SK-N-DZ (cell line): ENCODE measurements at regions not wholly inside any gene's neighbourhood (a gene's known extent, or its start where the extent isn't known, plus 50 kb on each side); places are given as distances from the start of the nearest gene placed in this dataset.

Experiments used
- DNase-seq: peaks from one replicate; pipeline ENCODE4 v3.0.0-alpha.2; 2015; ENCODE audit warnings: low spot score

GRCh38 chr22:49097171-49097925 lies 730.3 kb downstream of the BRD1 start:
- DNase-seq: no peak

DNA sequence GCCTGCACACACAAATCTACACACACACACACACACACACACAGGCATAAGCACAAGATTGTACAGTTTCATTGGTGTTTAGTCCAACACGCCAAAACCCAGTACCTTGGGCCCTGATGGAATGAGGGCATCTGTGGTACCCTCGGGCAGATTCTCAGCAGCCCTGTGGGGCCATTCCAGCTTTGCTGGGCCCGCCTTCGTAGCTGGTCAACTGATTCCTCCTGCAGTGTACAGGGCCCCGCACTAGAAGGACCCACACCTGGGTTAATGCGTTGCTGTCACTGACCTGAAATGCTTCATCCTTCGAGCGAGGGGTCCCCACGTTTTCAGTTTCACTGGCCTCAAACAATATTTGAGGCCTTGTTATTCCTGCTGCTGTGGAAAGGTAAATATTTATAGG lies 731.2 kb downstream of the BRD1 start:
- no peak for DNase-seq

DNA sequence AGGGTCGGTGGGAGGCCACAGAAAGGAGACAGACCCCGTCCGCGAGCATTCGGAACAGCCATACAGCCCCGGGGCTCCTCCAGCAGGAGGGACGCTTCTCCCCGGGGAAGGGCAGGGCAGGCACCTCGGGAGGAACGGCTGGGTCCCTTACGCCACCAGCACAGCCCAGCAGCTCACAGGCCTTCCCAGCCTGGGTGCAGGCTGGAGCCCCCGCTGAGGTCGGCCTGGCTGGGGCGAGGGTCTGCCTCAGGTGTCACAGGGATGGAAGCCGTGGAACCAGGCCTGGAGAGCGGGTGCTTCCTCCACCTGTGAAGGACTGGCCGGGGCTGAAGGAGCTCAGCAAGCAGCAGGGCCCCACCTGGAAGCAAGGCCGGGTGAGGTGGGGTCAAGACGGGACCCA lies 732.3 kb downstream of the BRD1 start:
- DNase-seq: no peak

DNA sequence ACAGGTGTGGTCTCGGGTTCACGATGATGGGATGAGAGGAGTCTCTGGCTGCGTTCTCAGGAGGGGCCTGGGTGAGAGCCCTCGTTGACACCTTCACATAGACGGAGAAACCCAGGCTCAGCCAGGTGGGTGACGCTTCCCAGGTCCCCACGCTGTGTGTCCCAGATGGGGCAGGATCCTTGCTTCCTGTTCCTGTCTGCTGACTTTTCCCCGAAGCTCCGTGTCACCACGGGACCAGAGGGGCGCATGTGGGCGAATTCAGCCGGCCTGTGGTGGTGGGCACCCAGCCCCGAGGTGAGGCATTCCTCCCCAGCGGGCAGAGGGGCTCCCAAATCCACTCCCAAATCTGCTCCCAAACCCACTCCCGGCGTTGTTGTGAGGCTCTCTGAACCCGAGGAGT lies 732.8 kb downstream of the BRD1 start:
- no peak for DNase-seq

GRCh38 chr22:49094151-49094550 lies 733.5 kb downstream of the BRD1 start:
- DNase-seq: no peak

GRCh38 chr22:49093192-49093880 lies 734.3 kb downstream of the BRD1 start:
- peak; percentile 30 for DNase-seq

- DNase-seq: no peak
Measured at GRCh38 chr22:49092716-49093115, 735.0 kb downstream of the BRD1 start.

DNA sequence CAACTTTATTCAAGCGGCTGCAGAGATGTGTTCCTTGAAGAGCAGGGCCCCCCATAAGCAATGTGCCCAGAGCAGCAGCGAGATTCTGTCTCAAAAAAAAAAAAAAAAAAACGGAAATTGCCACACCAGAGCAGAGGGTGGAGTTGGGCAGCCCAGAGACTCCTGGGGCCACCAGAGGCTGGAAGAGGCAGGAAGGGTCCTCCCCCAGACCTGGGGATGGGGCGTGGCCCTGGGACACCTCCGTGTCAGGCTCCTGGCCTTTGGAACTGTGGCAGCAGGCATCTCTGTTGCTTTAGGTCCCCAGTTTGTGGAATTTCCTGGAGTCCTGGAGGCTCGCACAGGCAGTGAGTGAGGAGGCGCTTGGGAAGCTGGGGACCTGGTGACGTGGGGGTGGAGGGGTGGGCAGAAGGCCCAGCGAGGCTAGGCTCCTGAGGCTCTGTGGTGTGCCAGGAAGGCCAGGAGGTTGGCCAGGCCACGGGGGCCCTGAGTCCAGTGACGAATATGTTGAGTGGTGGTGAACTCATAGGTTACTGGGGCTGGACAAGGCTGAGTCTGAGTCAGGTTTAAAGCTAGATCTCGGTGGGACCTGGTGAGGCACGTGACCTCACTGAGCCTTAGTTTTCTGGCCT lies 735.6 kb downstream of the BRD1 start:
- DNase-seq: no peak

GRCh38 chr22:49091451-49091850 lies 736.2 kb downstream of the BRD1 start:
- DNase-seq: no peak

DNA sequence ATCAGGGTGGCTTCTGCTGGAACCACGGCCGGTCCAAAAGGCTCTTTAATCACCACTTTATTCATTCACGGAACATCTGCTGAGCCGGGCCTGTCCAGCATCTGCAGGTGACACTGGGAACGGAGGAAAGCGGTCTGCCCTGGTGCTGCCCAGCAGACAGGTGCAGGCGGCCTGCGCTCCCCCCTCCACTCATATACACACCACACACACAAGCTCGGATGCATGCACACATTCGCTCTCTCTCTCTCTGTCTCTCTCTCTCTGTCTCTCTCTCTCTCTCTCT lies 736.9 kb downstream of the BRD1 start:
- DNase-seq: no peak

- DNase-seq: no peak
Measured at GRCh38 chr22:49090061-49090852, 737.4 kb downstream of the BRD1 start.

- DNase-seq: no peak
Measured at GRCh38 chr22:49088801-49089791, 738.6 kb downstream of the BRD1 start.

DNA sequence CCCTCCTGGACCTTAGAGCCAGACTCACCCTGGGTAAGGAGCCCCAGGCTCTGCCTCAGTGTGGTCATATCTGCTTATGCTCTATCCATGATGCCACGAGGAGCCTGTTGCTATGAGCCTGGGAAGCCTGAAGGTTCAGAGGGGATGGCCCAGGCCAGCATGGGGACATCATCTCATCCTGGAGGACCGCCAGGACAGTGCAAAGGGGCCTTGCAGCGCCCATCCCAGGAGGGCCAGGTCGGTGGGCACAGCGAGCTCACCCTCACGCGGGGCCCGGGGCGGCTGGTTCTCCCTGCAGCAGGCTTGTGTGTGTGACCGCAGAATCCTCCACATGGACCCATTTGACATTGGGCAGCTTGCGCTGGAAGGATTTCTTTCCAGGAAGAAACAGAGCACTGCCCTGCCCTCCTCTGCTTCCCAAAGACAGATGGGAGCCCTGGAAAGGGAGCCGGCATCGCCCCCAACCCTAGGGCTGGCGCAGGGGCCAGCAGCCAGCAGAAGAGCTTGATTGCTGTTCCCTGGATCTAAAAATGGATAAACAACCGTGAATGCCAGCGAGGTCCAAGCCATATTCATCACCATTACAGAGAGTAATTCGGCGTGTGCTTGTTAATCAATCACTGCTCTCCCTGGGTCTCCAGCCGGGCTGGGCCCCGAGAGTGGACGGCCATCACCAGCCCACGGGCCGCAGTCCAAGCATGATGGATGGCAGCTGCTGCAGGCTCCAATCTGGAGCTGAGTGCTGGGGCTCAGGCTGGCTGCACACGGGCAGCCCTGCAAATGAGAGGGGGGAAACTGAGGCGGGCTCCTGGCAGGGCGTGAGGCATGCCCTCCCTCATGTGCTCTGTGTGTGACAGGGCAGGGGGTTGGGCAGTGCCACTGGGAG lies 739.7 kb downstream of the BRD1 start:
- DNase-seq: no peak

DNA sequence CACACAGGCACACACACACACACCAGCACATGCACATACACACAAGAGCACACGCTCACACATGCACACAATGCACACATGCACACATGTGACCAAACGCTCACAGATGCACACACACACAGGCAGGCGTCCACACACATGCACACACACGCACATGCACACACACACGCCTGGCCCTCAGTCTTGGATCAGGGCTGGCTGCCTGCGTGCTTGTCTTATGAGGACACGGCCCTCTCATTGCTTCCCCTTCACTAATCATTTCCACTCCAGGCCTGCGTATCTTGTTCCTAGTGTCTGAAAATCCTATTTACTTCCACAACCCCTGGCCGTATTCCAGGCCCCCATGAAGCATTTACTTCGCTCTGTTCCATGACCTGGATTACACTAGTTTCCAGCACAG lies 740.5 kb downstream of the BRD1 start:
- DNase-seq: peak; percentile 69

- no peak for DNase-seq
Measured at GRCh38 chr22:49086606-49087157, 741.0 kb downstream of the BRD1 start.

DNA sequence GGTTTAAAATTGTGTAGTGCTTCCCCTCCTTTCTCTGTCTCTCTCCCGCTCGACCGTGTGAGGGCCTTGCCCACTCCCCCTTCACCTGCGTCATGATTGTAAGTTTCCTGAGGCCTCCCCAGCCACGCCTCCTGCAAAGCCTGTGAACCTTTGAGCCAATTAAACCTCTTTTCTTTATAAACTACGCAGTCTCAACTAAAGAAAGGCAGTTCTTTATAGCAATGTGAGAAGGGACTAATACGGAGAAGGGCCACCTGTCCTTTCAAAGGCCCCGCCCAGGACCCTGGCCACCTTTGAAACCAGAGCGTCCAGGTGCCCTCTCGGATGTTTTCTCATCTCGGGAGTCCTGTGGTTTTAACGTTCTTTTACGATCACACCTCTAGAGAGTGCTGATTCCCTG lies 741.5 kb downstream of the BRD1 start:
- DNase-seq: no peak

DNA sequence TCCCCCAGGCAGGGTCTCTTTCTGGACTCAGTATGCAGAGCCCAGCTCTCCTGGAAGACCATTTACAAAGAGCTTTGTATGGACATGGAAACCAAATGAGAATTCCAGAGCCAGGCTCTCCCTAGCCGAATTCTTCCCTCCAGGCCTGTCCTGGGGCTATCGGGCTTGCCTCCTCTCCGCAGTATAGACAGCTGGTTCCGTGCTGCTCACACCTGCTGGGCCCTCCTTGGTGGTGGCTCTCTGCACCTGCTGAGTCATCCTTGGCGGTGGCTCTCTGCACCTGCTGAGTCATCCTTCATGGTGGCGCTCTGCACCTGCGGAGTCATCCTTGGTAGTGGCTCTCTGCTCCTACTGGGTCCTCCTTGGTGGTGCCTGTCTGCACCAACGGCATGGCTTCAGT lies 743.5 kb downstream of the BRD1 start:
- no peak for DNase-seq

GRCh38 chr22:49083607-49084006 lies 744.1 kb downstream of the BRD1 start:
- no peak for DNase-seq

DNA sequence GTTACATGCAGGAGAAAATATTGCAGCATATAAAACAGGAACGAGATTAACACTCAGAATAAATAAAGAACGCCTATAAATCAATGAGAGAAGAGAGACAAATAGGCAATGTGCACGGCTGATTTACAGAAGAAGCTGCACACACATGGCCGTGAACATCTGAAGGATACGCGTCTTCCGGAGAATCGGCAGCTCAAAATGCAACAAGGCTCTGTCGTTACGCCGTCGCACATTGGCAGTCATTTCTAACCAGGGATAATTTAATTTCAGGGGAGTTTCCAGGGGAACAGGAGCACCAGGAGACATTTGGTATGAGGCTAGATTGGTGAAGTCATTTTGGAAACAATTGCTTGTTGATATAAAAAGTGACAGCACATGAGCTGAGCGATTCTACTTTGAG lies 745.2 kb downstream of the BRD1 start:
- DNase-seq: no peak

DNA sequence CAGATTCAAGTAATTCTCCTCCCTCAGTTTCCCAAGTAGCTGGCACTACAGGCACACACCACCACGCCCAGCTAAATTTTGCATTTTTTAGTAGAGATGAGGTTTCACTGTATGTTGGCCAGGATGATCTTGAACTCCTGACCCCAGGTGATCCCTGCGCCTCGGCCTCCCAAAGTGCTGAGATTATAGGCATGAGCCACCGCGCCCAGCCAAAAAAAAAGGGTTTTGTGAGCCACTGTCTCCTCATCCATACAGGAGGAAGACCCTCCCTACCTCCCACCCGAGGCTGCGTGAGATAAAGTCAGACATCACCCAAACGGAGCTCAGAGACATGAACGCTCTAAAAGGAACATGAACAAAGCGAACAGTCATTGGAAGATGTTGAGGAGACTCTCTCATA lies 745.7 kb downstream of the BRD1 start:
- no peak for DNase-seq
